Activated naive CD8-positive, alpha-beta T cell treated with anti-CD3 and anti-CD28 coated beads, Interleukin-2, amount 50 U/mL, for 24 hours (primary cell): ENCODE measurements at regions not wholly inside any gene's neighbourhood (a gene's known extent, or its start where the extent isn't known, plus 50 kb on each side); places are given as distances from the start of the nearest gene placed in this dataset.

Source experiments
- ATAC-seq: fragments of 150-1000 bp; cut with Tn5 transposase; one replicate; pipeline ENCODE4 v1.10.0; 2021
- DNase-seq: peaks from one replicate; pipeline ENCODE4 v3.0.0; 2021
- H3K27ac Mint-ChIP-seq: one replicate; pipeline ENCODE4 v1.8.0; 2021; ENCODE audit warnings: mild to moderate bottlenecking, mixed read lengths
- H3K27me3 Mint-ChIP-seq: one replicate; pipeline ENCODE4 v1.8.0; 2021; ENCODE audit warnings: mixed read lengths
- H3K36me3 Mint-ChIP-seq: one replicate; pipeline ENCODE4 v1.8.0; 2021; ENCODE audit warnings: low read depth, mixed read lengths
- H3K4me1 Mint-ChIP-seq: one replicate; pipeline ENCODE4 v1.8.0; 2021; ENCODE audit warnings: mixed read lengths
- H3K4me3 Mint-ChIP-seq: one replicate; pipeline ENCODE4 v1.8.0; 2021; ENCODE audit warnings: mild to moderate bottlenecking, moderate library complexity, mixed read lengths
- H3K9me3 Mint-ChIP-seq: one replicate; pipeline ENCODE4 v1.8.0; 2021; ENCODE audit warnings: mixed read lengths

DNA sequence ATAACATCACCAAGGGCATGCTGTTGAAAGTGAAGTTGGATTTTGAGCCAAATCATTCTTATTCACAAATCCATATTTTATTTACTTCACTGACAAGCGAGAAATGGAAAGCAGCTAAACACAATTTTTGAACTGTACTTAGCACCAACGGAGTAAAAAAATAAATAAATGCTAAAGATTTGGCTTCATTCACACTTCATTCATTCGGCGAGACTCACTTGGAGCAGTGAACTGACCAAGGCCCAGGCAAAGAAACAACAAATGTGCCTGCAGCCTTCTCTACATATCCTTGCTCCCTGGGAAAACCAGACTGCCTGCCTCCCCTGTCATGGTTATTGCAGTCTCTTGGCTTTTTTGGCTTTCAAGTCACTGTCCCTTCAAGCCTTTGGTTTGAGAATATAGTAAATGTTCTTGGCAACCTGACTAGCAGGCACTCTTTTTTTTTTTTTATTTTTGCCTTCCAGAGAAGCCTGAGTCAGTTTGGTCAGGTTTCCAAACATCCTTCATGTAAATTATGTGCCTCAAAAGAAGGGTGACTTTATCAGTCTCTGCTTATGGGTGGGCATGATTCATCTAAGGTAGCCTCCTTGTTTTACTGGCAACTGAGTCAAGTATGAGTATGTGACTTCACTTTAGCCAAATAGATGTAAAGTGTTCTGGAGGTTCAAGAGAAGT lies 177.6 kb upstream of the MEOX2 start:
- ATAC-seq (no peak), DNase-seq (no peak)
- Mint-ChIP-seq H3K9me3 (peaks cover 19% of the 10 kb centered on the region), H3K4me3 (no peak overlapping the region), H3K4me1 (no peaks in the 10 kb centered on the region), H3K27ac (no peak overlapping the region), H3K36me3 (no peaks in the 10 kb centered on the region), H3K27me3 (no peaks in the 10 kb centered on the region)

DNA sequence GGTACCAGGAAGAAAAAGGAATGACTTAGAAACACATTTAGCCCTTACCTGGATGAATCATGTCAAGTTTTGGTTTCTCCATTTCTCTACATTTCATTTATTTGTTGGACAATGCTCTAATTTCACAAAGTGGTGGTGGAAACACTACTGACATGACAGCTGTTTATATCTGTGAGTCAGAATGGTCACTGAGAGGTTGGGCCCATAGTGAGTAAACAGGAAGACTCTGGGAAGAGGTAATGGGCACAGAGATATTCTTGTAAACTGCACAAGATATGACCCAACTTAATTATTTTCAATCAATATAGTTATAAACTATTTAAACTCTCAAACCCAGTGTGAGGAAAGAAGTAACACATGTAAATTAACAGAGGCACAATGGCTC lies 176.3 kb upstream of the MEOX2 start:
- Mint-ChIP-seq H3K4me3 (no peak overlapping the region), H3K9me3 (peaks cover 20% of the 10 kb centered on the region), H3K27me3 (no peaks in the 10 kb centered on the region), H3K27ac (no peak overlapping the region), H3K36me3 (no peaks in the 10 kb centered on the region), H3K4me1 (no peaks in the 10 kb centered on the region)
- DNase-seq (no peak), ATAC-seq (no peak)

DNA sequence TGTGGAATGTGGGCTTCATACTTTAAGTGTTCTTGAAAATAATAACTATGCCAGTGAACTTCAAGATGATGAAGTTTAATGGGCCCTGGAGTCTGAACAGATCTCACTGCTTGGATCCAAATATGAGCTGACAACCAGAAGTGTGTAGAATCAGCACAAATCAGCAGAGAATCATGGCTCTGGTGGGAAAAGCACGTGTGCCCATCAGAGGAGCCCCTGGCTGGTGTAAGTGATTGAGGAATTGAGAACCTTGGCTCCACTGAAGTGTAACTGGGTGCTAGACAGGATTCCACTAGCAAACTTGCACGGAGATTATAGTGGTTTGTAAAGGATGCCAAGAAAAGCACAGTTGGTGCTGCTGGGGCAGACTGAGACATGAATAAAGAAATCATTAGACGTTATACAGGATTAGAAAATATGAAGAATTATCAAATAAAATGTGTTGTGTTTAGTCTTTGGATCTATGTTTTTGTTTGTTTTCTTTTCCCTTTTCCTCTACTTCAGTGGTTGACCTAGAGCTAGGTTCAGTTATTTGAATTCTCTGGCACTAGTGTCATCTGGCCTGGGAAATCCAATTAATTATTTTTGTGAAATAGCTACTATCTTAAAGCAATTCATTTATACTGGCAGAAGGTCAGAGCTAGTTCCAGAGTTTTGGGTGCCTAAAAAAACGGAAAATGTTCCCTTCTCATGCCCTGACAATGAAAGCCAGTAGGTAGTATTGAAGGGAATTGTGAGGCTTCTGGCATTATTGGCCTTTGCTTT lies 175.7 kb upstream of the MEOX2 start:
- Mint-ChIP-seq H3K4me3 (no peak overlapping the region), H3K27ac (no peak overlapping the region), H3K9me3 (peaks cover 24% of the 10 kb centered on the region), H3K36me3 (no peaks in the 10 kb centered on the region), H3K4me1 (no peaks in the 10 kb centered on the region), H3K27me3 (no peaks in the 10 kb centered on the region)
- ATAC-seq, result no peak
- no peak for DNase-seq

DNA sequence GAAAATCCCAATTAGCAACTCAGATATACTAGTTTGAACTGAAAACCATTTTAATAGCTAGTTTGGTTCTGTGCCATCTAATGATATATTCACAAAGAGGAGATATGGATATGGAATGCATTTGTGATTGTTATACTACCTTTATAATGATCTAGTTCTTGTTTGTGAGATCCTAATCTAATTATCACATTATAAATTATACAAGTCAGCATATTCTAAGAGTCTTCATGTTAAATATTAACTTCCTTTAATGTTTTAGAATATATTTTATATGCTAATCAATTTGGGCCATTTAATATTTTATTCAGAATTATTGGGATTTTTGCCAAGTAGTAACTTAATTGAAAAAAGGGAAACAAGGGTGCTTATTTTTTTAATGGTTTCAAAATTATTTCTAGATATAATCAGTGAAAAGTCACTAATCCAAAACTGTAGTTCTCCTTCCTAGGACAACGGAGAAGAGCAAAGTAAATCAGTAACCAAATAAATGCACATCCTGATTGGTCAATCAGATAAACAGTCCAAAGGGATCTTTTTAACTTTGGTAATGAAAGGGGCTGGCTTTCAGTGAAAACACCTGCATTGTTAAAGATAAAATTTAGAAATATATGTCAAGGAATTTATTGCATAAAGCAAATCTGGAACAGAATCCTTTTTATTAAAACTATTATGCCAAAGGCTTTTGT lies 173.9 kb upstream of the MEOX2 start:
- Mint-ChIP-seq H3K27ac (no peak overlapping the region), H3K36me3 (no peaks in the 10 kb centered on the region), H3K27me3 (no peaks in the 10 kb centered on the region), H3K9me3 (peaks cover 18% of the 10 kb centered on the region), H3K4me1 (no peaks in the 10 kb centered on the region), H3K4me3 (no peak overlapping the region)
- DNase-seq, result no peak
- no peak for ATAC-seq

DNA sequence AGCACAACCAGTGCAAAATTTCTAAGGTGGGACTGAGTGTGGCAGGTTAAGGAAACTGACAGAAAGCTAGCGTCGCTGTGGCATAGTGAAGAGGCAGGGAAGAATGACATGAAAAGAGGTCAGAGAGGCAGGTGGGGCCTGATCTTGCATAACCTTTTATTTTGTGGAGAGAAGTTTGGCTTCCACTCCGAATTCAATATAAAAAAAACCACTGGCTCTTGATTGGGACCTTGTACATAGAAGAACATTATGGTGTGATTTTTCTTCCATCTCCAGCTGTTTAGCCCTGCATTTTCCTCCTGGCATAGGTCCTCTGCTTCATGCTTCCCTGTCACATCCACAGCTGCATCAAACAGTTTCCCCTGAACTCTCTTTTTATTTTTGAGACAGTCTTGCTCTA lies 170.5 kb upstream of the MEOX2 start:
- no peak overlapping the region for H3K27ac Mint-ChIP-seq
- DNase-seq, result no peak
- H3K4me3 Mint-ChIP-seq, result no peak overlapping the region
- H3K27me3 Mint-ChIP-seq, result no peaks in the 10 kb centered on the region
- no peaks in the 10 kb centered on the region for H3K4me1 Mint-ChIP-seq
- ATAC-seq, result no peak
- H3K9me3 Mint-ChIP-seq, result peaks cover 13% of the 10 kb centered on the region
- H3K36me3 Mint-ChIP-seq, result no peaks in the 10 kb centered on the region

DNA sequence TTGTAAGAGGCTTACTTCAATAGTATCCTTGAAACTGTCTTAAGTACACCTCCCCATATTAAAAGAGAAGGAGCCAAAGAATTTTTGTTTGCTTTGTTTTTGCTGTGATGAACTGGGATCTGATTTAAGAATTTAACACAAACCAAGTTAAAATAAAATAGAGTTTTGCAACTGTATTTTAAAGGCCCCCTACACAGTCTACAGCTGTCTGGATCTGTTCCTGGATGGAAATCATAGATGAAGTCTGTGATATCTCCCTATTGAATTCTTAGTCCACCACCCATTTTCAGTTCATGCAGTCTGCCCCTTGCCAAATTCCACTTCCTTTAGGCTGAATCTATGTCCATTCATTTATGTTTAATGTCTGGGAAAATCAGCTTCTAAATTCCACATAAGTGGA lies 169.8 kb upstream of the MEOX2 start:
- H3K4me1 Mint-ChIP-seq, result no peaks in the 10 kb centered on the region
- H3K27me3 Mint-ChIP-seq, result no peaks in the 10 kb centered on the region
- H3K4me3 Mint-ChIP-seq, result no peak overlapping the region
- ATAC-seq (no peak), DNase-seq (no peak)
- no peaks in the 10 kb centered on the region for H3K36me3 Mint-ChIP-seq
- no peak overlapping the region for H3K27ac Mint-ChIP-seq
- H3K9me3 Mint-ChIP-seq, result peaks cover 13% of the 10 kb centered on the region

DNA sequence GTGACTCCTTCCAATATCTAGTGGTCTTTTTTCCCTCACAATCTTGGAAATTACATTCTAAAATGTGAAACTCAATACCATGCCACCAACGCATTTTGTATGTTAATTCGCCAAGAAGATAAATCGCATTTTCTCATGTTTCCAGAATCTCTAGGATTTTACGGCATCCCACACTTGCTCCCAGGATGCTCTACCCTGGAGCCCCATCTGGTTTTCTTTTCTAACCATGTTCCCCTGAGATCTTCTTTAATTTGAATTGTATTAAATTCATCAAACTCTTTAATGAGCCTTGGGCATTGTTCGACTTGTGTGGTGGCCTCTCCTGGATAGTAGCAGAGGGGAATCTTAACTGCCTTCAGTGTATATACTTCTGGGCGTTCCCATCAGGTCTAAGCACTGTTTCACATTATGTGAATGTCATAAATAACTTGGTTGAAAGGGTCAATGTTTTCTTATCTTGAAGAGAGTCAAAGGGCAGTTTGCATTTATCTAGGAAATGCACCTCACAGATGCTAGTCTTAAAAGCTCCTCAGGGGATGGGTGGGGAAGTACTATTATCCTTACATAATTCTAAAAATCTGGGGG lies 169.1 kb upstream of the MEOX2 start:
- ATAC-seq (no peak), DNase-seq (no peak)
- H3K36me3 Mint-ChIP-seq, result no peaks in the 10 kb centered on the region
- H3K4me1 Mint-ChIP-seq, result no peaks in the 10 kb centered on the region
- no peak overlapping the region for H3K4me3 Mint-ChIP-seq
- no peak overlapping the region for H3K27ac Mint-ChIP-seq
- H3K27me3 Mint-ChIP-seq, result no peaks in the 10 kb centered on the region
- H3K9me3 Mint-ChIP-seq, result peaks cover 10% of the 10 kb centered on the region

DNA sequence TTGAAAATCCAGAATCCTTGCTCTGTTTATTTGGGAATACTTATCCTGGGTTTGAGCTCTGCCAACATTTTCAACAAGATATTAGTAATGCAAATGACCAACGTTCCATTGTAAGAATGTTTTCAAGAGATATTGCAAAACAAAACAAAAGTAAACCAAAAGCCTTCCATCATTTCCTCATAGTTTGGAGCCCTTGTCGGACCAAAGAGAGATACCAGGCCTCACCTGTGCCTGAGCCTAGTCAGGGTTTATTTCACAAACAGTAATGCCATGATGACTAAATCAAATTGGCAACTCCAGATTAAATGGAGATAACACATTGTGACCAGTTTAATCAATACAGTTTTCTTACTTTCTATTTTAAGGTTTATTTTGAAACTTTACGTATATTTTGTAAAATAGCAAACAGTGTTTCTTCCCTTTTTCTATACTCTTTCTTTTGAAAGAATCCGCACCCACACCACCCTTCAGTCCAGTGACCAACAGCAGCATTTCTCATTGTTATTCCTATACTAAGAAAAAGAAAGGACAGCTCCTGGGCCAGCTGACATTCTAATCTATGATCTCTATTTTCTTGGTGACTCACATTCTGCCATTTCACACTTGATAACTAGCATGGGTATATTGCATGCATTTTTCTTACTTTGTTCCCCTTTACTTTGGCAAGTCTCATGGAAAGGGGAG lies 168.5 kb upstream of the MEOX2 start:
- ATAC-seq (no peak), DNase-seq (no peak)
- Mint-ChIP-seq H3K4me1 (no peaks in the 10 kb centered on the region), H3K9me3 (peaks cover 10% of the 10 kb centered on the region), H3K27me3 (no peaks in the 10 kb centered on the region), H3K36me3 (no peaks in the 10 kb centered on the region), H3K4me3 (no peak overlapping the region), H3K27ac (no peak overlapping the region)

DNA sequence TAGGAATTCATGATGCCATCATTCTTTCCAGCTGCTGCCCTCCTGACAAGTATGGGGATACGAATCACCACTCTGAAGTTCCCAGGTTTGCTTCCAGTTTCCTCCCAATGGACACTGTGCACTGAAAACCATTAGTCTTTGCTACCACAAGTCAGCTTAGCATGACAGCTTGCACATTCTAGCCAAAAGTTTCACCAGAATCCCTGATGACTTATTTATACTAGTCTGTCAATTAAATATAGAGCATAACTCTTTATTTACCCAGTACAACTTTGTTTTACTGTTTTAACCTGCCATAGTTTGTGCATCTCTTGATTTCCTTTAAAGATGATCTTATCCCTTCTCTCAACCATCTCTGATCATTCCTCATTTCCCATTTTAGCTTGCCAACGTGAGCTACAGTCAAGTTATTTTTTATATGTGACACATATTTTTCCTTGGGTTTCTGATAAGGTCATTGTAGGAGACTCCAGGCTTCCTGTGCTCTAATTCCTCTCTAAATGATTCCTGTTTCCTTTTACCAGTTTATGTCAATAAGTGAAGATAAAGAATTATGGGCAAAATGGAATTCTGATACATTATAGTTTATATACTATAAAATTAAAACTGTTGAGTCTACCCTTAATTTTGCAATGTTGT lies 167.5 kb upstream of the MEOX2 start:
- H3K27ac Mint-ChIP-seq, result no peak overlapping the region
- no peak for DNase-seq
- no peaks in the 10 kb centered on the region for H3K27me3 Mint-ChIP-seq
- no peaks in the 10 kb centered on the region for H3K36me3 Mint-ChIP-seq
- no peak overlapping the region for H3K4me3 Mint-ChIP-seq
- ATAC-seq, result no peak
- H3K9me3 Mint-ChIP-seq, result peaks cover 10% of the 10 kb centered on the region
- H3K4me1 Mint-ChIP-seq, result no peaks in the 10 kb centered on the region

DNA sequence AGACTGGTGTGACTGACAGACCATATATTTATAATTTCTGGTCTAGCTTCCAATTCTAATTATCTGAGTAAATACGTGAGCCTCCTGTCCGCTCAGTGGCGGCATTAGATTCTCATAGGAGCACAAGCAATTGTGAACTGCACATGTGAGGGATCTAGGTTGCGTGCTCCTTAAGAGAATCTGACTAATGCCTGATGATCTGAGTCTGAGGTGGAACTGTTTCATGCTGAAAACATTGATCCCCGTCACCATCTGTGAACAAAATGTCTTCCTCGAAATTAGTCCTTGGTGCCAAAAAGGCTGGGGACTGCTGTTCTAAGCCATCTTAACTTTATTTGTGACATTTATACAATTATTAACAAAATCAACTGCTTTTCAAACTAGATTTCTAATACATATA lies 164.7 kb upstream of the MEOX2 start:
- ATAC-seq (no peak), DNase-seq (no peak)
- H3K27ac Mint-ChIP-seq, result no peak overlapping the region
- H3K9me3 Mint-ChIP-seq, result no peaks in the 10 kb centered on the region
- no peaks in the 10 kb centered on the region for H3K36me3 Mint-ChIP-seq
- no peaks in the 10 kb centered on the region for H3K27me3 Mint-ChIP-seq
- no peaks in the 10 kb centered on the region for H3K4me1 Mint-ChIP-seq
- H3K4me3 Mint-ChIP-seq, result no peak overlapping the region

DNA sequence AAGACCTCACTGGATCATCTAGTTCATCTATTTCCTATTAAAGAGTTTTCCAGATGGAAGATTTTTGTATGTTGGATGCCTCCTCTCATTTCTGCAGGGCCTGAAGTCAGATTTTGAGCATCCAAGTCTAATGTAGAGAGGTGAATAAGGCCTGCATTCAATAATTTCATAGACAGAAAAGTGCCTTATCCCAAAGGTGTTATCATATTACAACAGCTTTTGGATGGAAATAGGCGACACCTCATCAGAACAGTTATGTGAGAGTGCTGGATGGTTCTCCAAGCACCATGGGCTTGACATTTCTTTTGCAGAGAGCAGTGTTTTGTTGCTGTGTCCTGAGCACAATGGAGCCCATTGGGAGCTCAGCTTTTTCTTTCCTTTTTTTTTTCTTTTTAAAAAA lies 162.4 kb upstream of the MEOX2 start:
- Mint-ChIP-seq H3K9me3 (no peaks in the 10 kb centered on the region), H3K4me1 (no peaks in the 10 kb centered on the region), H3K36me3 (no peaks in the 10 kb centered on the region), H3K4me3 (no peak overlapping the region), H3K27ac (no peak overlapping the region), H3K27me3 (no peaks in the 10 kb centered on the region)
- no peak for ATAC-seq
- DNase-seq, result no peak

DNA sequence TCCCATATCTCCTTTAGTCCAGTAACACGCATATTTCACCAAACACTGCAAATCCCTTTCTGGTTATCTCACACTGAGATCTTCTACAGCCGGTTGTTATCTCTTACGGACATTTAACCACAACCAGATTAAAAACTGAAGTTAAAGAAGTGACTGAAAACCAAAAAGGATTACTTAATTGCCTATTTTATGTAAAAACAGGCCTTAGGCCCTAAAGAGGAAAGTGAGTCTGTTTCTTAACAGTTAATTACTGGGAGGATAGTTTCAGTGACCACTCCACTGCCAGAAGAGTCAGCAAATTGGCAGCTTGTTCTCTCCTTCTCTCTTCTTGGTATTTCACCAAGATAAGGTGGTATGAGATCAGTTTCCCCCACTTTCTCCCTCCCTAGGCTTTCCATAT lies 161.9 kb upstream of the MEOX2 start:
- Mint-ChIP-seq H3K36me3 (no peaks in the 10 kb centered on the region), H3K4me3 (no peak overlapping the region), H3K9me3 (no peaks in the 10 kb centered on the region), H3K27me3 (no peaks in the 10 kb centered on the region), H3K27ac (no peak overlapping the region), H3K4me1 (no peaks in the 10 kb centered on the region)
- ATAC-seq (no peak), DNase-seq (no peak)

DNA sequence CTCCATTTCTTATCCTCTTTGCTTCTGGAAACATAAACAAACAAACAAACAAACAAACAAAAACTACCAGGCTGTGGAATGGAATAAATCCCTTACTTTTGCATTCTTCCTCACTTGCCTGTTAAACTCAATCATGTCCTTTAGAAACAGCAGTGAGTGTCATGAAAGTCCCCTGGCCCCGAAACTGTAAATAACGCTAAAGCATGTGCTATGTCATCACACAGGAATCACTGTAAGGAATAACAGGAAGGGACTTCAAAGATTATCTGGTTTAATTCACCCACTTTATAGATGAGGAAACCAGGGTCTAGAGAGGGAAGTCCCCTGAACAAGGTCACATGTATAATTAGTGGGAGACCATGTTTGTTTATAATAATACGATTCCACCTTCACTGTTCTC lies 159.4 kb upstream of the MEOX2 start:
- H3K9me3 Mint-ChIP-seq, result no peaks in the 10 kb centered on the region
- H3K27me3 Mint-ChIP-seq, result no peaks in the 10 kb centered on the region
- ATAC-seq (no peak), DNase-seq (no peak)
- H3K4me1 Mint-ChIP-seq, result no peaks in the 10 kb centered on the region
- H3K36me3 Mint-ChIP-seq, result no peaks in the 10 kb centered on the region
- H3K4me3 Mint-ChIP-seq, result no peak overlapping the region
- H3K27ac Mint-ChIP-seq, result no peak overlapping the region

DNA sequence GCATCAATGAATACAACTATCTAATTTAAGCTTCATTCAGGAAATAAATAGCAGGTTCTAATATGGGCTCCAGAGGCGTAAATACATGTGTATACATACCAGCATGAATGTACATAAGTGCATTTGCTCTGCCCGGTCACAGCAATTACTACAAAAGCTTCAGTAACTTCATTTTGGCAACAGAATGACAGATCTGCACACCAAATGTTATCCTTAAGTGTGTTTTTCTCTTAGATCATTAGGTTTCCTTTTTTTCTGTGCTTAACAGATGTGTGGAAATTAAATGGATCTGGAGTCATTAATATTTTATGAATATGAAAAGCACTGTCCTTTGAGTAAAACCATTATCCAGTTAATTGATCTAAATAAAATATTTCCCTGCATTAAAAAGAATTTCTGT lies 159.0 kb upstream of the MEOX2 start:
- Mint-ChIP-seq H3K9me3 (no peaks in the 10 kb centered on the region), H3K27ac (no peak overlapping the region), H3K4me1 (no peaks in the 10 kb centered on the region), H3K27me3 (no peaks in the 10 kb centered on the region), H3K36me3 (no peaks in the 10 kb centered on the region), H3K4me3 (no peak overlapping the region)
- ATAC-seq (no peak), DNase-seq (no peak)
